HG02885 (cell line): ENCODE measurements at regions not wholly inside any gene's neighbourhood (a gene's known extent, or its start where the extent isn't known, plus 50 kb on each side); places are given as distances from the start of the nearest gene placed in this dataset.
"Not testable (repeated sequence)": the region's sequence is repeated elsewhere in the genome, so short reads cannot be mapped to it uniquely, and the experiment has no call there.

Experiments
- ATAC-seq: cut with Tn5 transposase; IDR thresholded peaks from one replicate; pipeline ENCODE4 v1.9.1; 2021; ENCODE audit warnings: mild to moderate bottlenecking; ENCODE audit not compliant: unreplicated experiment, poor library complexity

GRCh38 chr16:13594823-13595222, 325.1 kb upstream of the ERCC4 start:
- ATAC-seq, result no peak

- ATAC-seq, result no peak
Observed at GRCh38 chr16:13606804-13607203, 313.1 kb upstream of the ERCC4 start.

- ATAC-seq, result no peak
Observed at GRCh38 chr16:13607289-13607688, 312.7 kb upstream of the ERCC4 start.

GRCh38 chr16:13611596-13611995, 308.4 kb upstream of the ERCC4 start:
- no peak for ATAC-seq

- no peak for ATAC-seq
Observed at GRCh38 chr16:13612623-13613022, 307.3 kb upstream of the ERCC4 start.

GRCh38 chr16:13613165-13613564, 306.8 kb upstream of the ERCC4 start:
- ATAC-seq, result no peak

- no peak for ATAC-seq
Observed at GRCh38 chr16:13621639-13622038, 298.3 kb upstream of the ERCC4 start.

- no peak for ATAC-seq
Observed at GRCh38 chr16:13628156-13628555, 291.8 kb upstream of the ERCC4 start.

GRCh38 chr16:13629704-13630103, 290.2 kb upstream of the ERCC4 start:
- no peak for ATAC-seq

GRCh38 chr16:13630374-13630773, 289.6 kb upstream of the ERCC4 start:
- ATAC-seq, result no peak

GRCh38 chr16:13631213-13631767, 288.7 kb upstream of the ERCC4 start:
- no peak for ATAC-seq

- no peak for ATAC-seq
Observed at GRCh38 chr16:13631916-13632315, 288.0 kb upstream of the ERCC4 start.

GRCh38 chr16:13632504-13632903, 287.4 kb upstream of the ERCC4 start:
- ATAC-seq, result not testable (repeated sequence)

- no peak for ATAC-seq
Observed at GRCh38 chr16:13633391-13633861, 286.5 kb upstream of the ERCC4 start.

- no peak for ATAC-seq
Observed at GRCh38 chr16:13634253-13634652, 285.7 kb upstream of the ERCC4 start.

GRCh38 chr16:13634959-13635358, 285.0 kb upstream of the ERCC4 start:
- no peak for ATAC-seq

GRCh38 chr16:13638218-13638617, 281.7 kb upstream of the ERCC4 start:
- ATAC-seq, result no peak

GRCh38 chr16:13643412-13643811, 276.5 kb upstream of the ERCC4 start:
- ATAC-seq, result no peak

- ATAC-seq, result no peak
Observed at GRCh38 chr16:13645601-13646245, 274.2 kb upstream of the ERCC4 start.

GRCh38 chr16:13660807-13661206, 259.1 kb upstream of the ERCC4 start:
- no peak for ATAC-seq

GRCh38 chr16:13665876-13666275, 254.1 kb upstream of the ERCC4 start:
- no peak for ATAC-seq

- no peak for ATAC-seq
Observed at GRCh38 chr16:13672196-13672595, 247.8 kb upstream of the ERCC4 start.
